OCI-LY7 (cell line): ENCODE measurements at regions not wholly inside any gene's neighbourhood (a gene's known extent, or its start where the extent isn't known, plus 50 kb on each side); places are given as distances from the start of the nearest gene placed in this dataset.

Experiments
- BruUV-seq: library from RNA; stranded (reverse); fragments of 400-500 nt; replicated peaks from 2 replicates; lab custom pipeline; 2021; lab: Mats Ljungman, UMichigan
- CTCF ChIA-PET: fragments of 300-600 bp; sonication (Branson Sonifier 250); formaldehyde crosslinking; loops from one replicate; lab custom pipeline; 2022; ENCODE audit warnings: antibody characterized with exemption; ENCODE audit not compliant: unreplicated experiment; lab: Charles Lee
- POLR2A ChIA-PET: fragments of 300-600 bp; sonication (Branson Sonifier 250); formaldehyde crosslinking; loops from one replicate; lab custom pipeline; 2022; ENCODE audit warnings: antibody characterized with exemption; lab: Charles Lee
- DNase-seq: peaks from one replicate; pipeline ENCODE4 v3.0.0-alpha.2; 2015; ENCODE audit warnings: low spot score
- H2AFZ ChIP-seq: fragments of 200-600 bp; sonication (generic), shearing (Covaris generic); 2 replicates; pipeline ENCODE4 v1.6.1; 2014; ENCODE audit warnings: mild to moderate bottlenecking, antibody characterized with exemption, low read length, moderate library complexity
- H3K27ac ChIP-seq: fragments of 200-600 bp; sonication (generic); 2 replicates; pipeline ENCODE4 v1.5.1; 2014; ENCODE audit warnings: mixed run types, low read depth, mild to moderate bottlenecking, moderate library complexity, low read length, inconsistent platforms; ENCODE audit not compliant: poor library complexity, severe bottlenecking
- H3K36me3 ChIP-seq: fragments of 200-600 bp; sonication (generic); 2 replicates; pipeline ENCODE4 v1.6.1; 2014; ENCODE audit warnings: mild to moderate bottlenecking, antibody characterized with exemption, low read length, moderate library complexity, mixed read lengths; ENCODE audit not compliant: insufficient read depth
- H3K4me1 ChIP-seq: fragments of 200-600 bp; sonication (generic); 2 replicates; pipeline ENCODE4 v1.5.1; 2014; ENCODE audit warnings: mild to moderate bottlenecking, low read length; ENCODE audit not compliant: insufficient read depth, poor library complexity, severe bottlenecking
- H3K4me2 ChIP-seq: fragments of 200-600 bp; sonication (generic); 2 replicates; pipeline ENCODE4 v1.6.1; 2014; ENCODE audit warnings: mild to moderate bottlenecking, low read length
- H3K4me3 ChIP-seq: fragments of 200-600 bp; sonication (generic); 2 replicates; pipeline ENCODE4 v1.5.1; 2014; ENCODE audit warnings: mild to moderate bottlenecking, low read depth, low read length; ENCODE audit not compliant: poor library complexity, severe bottlenecking
- H3K79me2 ChIP-seq: fragments of 200-600 bp; sonication (generic); 2 replicates; pipeline ENCODE4 v1.6.1; 2016; ENCODE audit warnings: low read depth, mild to moderate bottlenecking, low read length, moderate library complexity, mixed read lengths; ENCODE audit not compliant: insufficient read depth
- H3K9me2 ChIP-seq: fragments of 200-600 bp; sonication (generic); 2 replicates; pipeline ENCODE4 v1.6.1; 2016; ENCODE audit warnings: mild to moderate bottlenecking, low read length, mixed read lengths; ENCODE audit not compliant: insufficient read depth
- H3K9me3 ChIP-seq: fragments of 200-600 bp; sonication (generic); 2 replicates; pipeline ENCODE4 v1.6.1; 2014; ENCODE audit warnings: mild to moderate bottlenecking, mixed run types, low read length, mixed read lengths
- H4K20me1 ChIP-seq: fragments of 200-600 bp; sonication (generic); 2 replicates; pipeline ENCODE4 v1.6.1; 2014; ENCODE audit warnings: mild to moderate bottlenecking, antibody characterized with exemption, low read length, moderate library complexity, mixed read lengths; ENCODE audit not compliant: insufficient read depth
- CTCF ChIP-seq: fragments of 200-600 bp; sonication (generic); conservative IDR thresholded peaks from 2 replicates; pipeline ENCODE4 v1.5.1; 2014; ENCODE audit warnings: mild to moderate bottlenecking, antibody characterized with exemption, low read length, moderate library complexity, mixed read lengths
- EZH2phosphoT487 ChIP-seq: fragments of 200-600 bp; sonication (generic); IDR thresholded peaks from 2 replicates; pipeline ENCODE4 v1.6.1; 2018; ENCODE audit warnings: low read depth, borderline replicate concordance, mild to moderate bottlenecking, mixed run types, antibody characterized with exemption, low read length, moderate library complexity, mixed read lengths
- intact Hi-C: fragments of 100-400 bp; cut with micrococcal nuclease; formaldehyde crosslinking; loops from one replicate; pipeline ENCODE4 v1.10.0; 2022; ENCODE audit not compliant: unreplicated experiment

- no peaks in the 10 kb centered on the region for H3K36me3 ChIP-seq
- no peak overlapping the region for H3K4me2 ChIP-seq
- TF ChIP-seq EZH2phosphoT487 (no peak), CTCF (no peak)
- BruUV-seq, result no TSS peak
- H3K27ac ChIP-seq, result no peak overlapping the region
- CTCF ChIA-PET, result no interaction called here
- no peaks in the 10 kb centered on the region for H3K4me1 ChIP-seq
- POLR2A ChIA-PET, result no interaction called here
- no peaks in the 10 kb centered on the region for H3K79me2 ChIP-seq
- no peak overlapping the region for H2AFZ ChIP-seq
- intact Hi-C loops, result no loop called here
- no peaks in the 10 kb centered on the region for H3K9me2 ChIP-seq
- H3K4me3 ChIP-seq, result no peak overlapping the region
- DNase-seq, result no peak
- no peaks in the 10 kb centered on the region for H4K20me1 ChIP-seq
- H3K9me3 ChIP-seq, result no peaks in the 10 kb centered on the region
These were observed 305.5 kb upstream of the PLET1 start for GRCh38 chr11:112566124-112566523.

GRCh38 chr11:112570333-112570732, 309.7 kb upstream of the PLET1 start:
- Histone ChIP-seq H3K79me2 (no peaks in the 10 kb centered on the region), H2AFZ (no peak overlapping the region), H3K9me2 (no peaks in the 10 kb centered on the region), H3K4me3 (no peak overlapping the region), H4K20me1 (no peaks in the 10 kb centered on the region), H3K36me3 (no peaks in the 10 kb centered on the region), H3K9me3 (no peaks in the 10 kb centered on the region), H3K27ac (no peak overlapping the region), H3K4me2 (no peak overlapping the region), H3K4me1 (no peaks in the 10 kb centered on the region)
- no peak for DNase-seq
- TF ChIP-seq CTCF (no peak), EZH2phosphoT487 (no peak)
- BruUV-seq, result no TSS peak
- ChIA-PET POLR2A (no interaction called here), CTCF (interaction anchor here (0.5 to 0.6 kb wide), 2 partner anchors 64 to 837 kb away, joined by 3 read pairs; no protein-coding TSS in a partner anchor)
- intact Hi-C loops, result no loop called here

GRCh38 chr11:112579282-112579681, 318.6 kb upstream of the PLET1 start:
- no TSS peak for BruUV-seq
- Histone ChIP-seq H3K4me3 (no peak overlapping the region), H3K27ac (no peak overlapping the region), H4K20me1 (no peaks in the 10 kb centered on the region), H3K36me3 (no peaks in the 10 kb centered on the region), H3K9me3 (no peaks in the 10 kb centered on the region), H2AFZ (no peak overlapping the region), H3K4me1 (no peaks in the 10 kb centered on the region), H3K79me2 (no peaks in the 10 kb centered on the region), H3K4me2 (no peak overlapping the region), H3K9me2 (no peaks in the 10 kb centered on the region)
- TF ChIP-seq EZH2phosphoT487 (no peak), CTCF (no peak)
- ChIA-PET POLR2A (no interaction called here), CTCF (no interaction called here)
- DNase-seq, result no peak
- intact Hi-C loops, result no loop called here
